ENCODE measurements at regions not wholly inside any gene's neighbourhood (a gene's known extent, or its start where the extent isn't known, plus 50 kb on each side); places are given as distances from the start of the nearest gene placed in this dataset.

GRCh38 chr17:71727292-71727691 is 393.5 kb upstream of the SOX9 start:
- TF ChIP-seq POLR2A (IDR thresholded peaks at IDR 0.05) (no peak), CTCF (IDR thresholded peaks at IDR 0.05) (no peak), POLR2AphosphoS5 (IDR thresholded peaks at IDR 0.05) (no peak)
- Histone ChIP-seq H3K9me3 (no peaks in the 10 kb centered on the region), H3K27ac (no peak overlapping the region), H3K4me3 (no peak overlapping the region), H3K27me3 (replicated peaks; ENCODE audit: insufficient read depth) (no peaks in the 10 kb centered on the region), H3K4me1 (replicated peaks) (no peaks in the 10 kb centered on the region), H3K36me3 (no peaks in the 10 kb centered on the region)
- no peak for DNase-seq (ENCODE audit: low spot score)
- intact Hi-C loops (cut with DNase I): no loop called here
- 84% methylated on average over 5 of the region's 5 CpGs for WGBS

GRCh38 chr17:71727723-71728122 is 393.1 kb upstream of the SOX9 start:
- TF ChIP-seq CTCF (IDR thresholded peaks at IDR 0.05) (no peak), POLR2A (IDR thresholded peaks at IDR 0.05) (no peak), POLR2AphosphoS5 (IDR thresholded peaks at IDR 0.05) (no peak)
- DNase-seq (ENCODE audit: low spot score): no peak
- Histone ChIP-seq H3K9me3 (no peaks in the 10 kb centered on the region), H3K36me3 (no peaks in the 10 kb centered on the region), H3K27me3 (replicated peaks; ENCODE audit: insufficient read depth) (no peaks in the 10 kb centered on the region), H3K4me3 (no peak overlapping the region), H3K27ac (no peak overlapping the region), H3K4me1 (replicated peaks) (no peaks in the 10 kb centered on the region)
- intact Hi-C loops (cut with DNase I): no loop called here
- WGBS: 94% methylated on average over 3 of the region's 3 CpGs

GRCh38 chr17:71730871-71731270 is 389.9 kb upstream of the SOX9 start:
- intact Hi-C loops (cut with DNase I): no loop called here
- H3K4me1 ChIP-seq (replicated peaks): no peaks in the 10 kb centered on the region
- no peaks in the 10 kb centered on the region for H3K9me3 ChIP-seq
- H3K4me3 ChIP-seq: no peak overlapping the region
- H3K27ac ChIP-seq: no peak overlapping the region
- TF ChIP-seq CTCF (IDR thresholded peaks at IDR 0.05): no peak
- no peak for TF ChIP-seq POLR2AphosphoS5 (IDR thresholded peaks at IDR 0.05)
- no peak for TF ChIP-seq POLR2A (IDR thresholded peaks at IDR 0.05)
- DNase-seq (ENCODE audit: low spot score): no peak
- WGBS: 88% methylated on average over 1 of the region's 1 CpG
- H3K36me3 ChIP-seq: no peaks in the 10 kb centered on the region
- H3K27me3 ChIP-seq (replicated peaks; ENCODE audit: insufficient read depth): no peaks in the 10 kb centered on the region

GRCh38 chr17:71735893-71736292 is 384.9 kb upstream of the SOX9 start:
- 92% methylated on average over 4 of the region's 4 CpGs for WGBS

More at GRCh38 chr17:71735893-71736292, 384.9 kb upstream of the SOX9 start:
- TF ChIP-seq CTCF (IDR thresholded peaks at IDR 0.05) (no peak), POLR2AphosphoS5 (IDR thresholded peaks at IDR 0.05) (no peak), POLR2A (IDR thresholded peaks at IDR 0.05) (no peak)
- Histone ChIP-seq H3K4me3 (no peak overlapping the region), H3K36me3 (no peaks in the 10 kb centered on the region), H3K27me3 (replicated peaks; ENCODE audit: insufficient read depth) (no peaks in the 10 kb centered on the region), H3K27ac (no peak overlapping the region), H3K4me1 (replicated peaks) (no peaks in the 10 kb centered on the region), H3K9me3 (no peaks in the 10 kb centered on the region)
- no peak for DNase-seq (ENCODE audit: low spot score)
- intact Hi-C loops (cut with DNase I): no loop called here
